H4 (cell line): ENCODE measurements at regions not wholly inside any gene's neighbourhood (a gene's known extent, or its start where the extent isn't known, plus 50 kb on each side); places are given as distances from the start of the nearest gene placed in this dataset.
A peak's percentile ranks its signal among the peaks of the same experiment; 100 is the strongest.
"Not testable (repeated sequence)": the region's sequence is repeated elsewhere in the genome, so short reads cannot be mapped to it uniquely, and the experiment has no call there.

Source experiments
- DNase-seq: peaks from one replicate; pipeline ENCODE4 v3.0.0-alpha.2; 2015; ENCODE audit warnings: low spot score

DNA sequence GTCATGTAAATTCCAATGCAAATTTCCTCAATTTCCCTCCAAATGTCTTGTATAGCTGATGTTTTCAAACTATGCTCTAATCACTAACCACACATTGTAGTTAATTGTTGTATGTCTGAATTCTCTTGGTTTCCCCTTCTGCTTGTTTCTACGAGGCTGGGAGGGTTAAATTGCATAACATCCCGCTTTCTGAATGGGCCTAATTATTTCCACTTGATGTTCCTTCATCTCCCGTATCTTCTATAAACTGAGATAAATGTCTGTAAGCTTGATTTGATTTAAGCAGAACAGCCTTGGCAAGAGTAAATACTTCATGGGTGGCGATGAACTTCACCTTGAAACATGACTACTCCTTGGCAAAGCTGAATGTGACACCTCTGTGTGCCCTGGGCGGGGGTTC lies 72.2 kb downstream of the SERINC2 start:
- no peak for DNase-seq

- DNase-seq, result no peak
Measured at GRCh38 chr1:31487143-31487542, 74.1 kb downstream of the SERINC2 start.

DNA sequence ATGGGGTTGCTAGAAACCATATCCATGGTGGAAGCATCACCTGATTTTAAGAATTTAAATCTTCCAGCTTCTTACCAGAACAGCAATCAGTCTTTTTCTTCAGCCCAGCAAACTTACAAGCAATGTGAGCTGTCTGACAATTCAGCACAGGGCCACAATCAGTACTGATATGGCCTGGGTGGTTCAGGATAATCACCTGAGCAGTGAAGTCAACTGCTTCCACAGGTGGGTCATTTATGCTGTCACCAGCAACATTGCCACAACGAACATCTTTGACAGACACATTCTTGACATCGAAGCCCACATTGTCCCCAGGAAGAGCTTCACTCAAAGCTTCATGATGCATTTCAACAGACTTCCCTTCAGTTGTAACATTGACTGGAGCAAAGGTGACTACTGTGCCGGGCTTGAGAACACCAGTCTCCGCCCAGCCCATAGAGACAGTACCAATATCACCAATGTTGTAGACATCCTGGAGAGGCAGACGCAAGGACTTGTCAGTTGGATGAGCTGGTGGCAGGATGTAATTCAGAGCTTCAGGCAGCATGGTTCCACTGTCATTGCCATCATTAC lies 74.8 kb downstream of the SERINC2 start:
- no peak for DNase-seq

DNA sequence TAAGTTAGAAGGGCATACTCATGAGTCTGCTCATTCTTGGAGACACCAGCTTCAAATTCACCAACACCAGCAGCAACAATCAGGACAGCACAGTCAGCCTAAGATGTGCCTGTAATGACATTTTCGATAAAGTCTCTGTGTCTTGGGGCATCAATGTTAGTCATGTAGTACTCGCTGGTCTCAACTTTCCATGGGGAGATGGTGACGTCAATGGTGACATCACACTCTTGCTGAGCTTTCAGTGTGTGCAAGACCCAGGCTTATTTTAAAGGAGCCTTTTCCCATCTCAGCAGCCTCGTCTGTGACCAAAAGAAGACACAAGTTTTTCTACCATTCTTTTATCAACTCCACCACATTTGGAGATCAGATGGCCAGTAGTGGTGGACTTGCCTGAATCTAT lies 75.5 kb downstream of the SERINC2 start:
- no peak for DNase-seq

DNA sequence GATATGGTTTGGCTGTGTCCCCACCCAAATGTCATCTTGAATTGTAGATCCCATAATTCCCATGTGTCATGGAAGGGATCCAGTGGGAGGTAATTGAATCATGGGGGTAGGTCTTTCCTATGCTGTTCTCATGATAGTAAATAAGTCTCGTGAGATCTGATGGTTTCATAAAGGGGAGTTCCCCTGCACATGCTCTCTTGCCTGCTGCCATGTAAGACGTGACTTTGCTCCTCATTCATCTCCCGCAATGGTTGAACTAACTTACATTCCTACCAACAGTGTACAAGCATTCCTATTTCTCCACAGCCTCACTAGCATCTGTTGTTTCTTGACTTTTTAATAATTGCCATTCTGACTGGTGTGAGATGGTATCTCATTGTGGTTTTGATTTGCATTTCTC lies 76.6 kb downstream of the SERINC2 start:
- DNase-seq, result not testable (repeated sequence)

- DNase-seq, result not testable (repeated sequence)
Measured at GRCh38 chr1:31490596-31490995, 77.6 kb downstream of the SERINC2 start.

GRCh38 chr1:31495351-31495750 lies 81.0 kb upstream of the TINAGL1 start:
- not testable (repeated sequence) for DNase-seq

- not testable (repeated sequence) for DNase-seq
Measured at GRCh38 chr1:31495770-31496169, 80.5 kb upstream of the TINAGL1 start.

GRCh38 chr1:31497601-31498000 lies 78.7 kb upstream of the TINAGL1 start:
- DNase-seq, result no peak

GRCh38 chr1:31498376-31499040 lies 77.8 kb upstream of the TINAGL1 start:
- DNase-seq, result no peak

- no peak for DNase-seq
Measured at GRCh38 chr1:31501505-31501904, 74.8 kb upstream of the TINAGL1 start.

DNA sequence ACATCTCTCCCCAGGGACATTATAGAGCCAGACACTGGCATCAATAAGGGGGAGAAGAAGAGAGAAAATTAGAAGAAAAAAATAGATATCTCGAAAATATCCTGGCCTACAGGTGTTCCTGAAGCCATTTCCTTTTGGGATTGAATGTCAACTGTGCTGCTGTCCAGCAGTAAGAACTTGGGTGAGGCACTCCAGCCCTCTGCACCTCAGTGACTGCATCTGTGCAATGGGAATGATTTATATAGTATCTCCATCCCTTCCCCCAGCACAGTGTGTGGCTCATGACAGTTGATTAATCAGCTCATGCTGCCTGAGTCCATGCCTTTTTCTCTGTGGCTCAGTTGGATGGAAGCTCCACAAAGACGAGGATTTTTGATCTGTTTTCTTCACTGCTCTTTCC lies 74.1 kb upstream of the TINAGL1 start:
- DNase-seq, result no peak

DNA sequence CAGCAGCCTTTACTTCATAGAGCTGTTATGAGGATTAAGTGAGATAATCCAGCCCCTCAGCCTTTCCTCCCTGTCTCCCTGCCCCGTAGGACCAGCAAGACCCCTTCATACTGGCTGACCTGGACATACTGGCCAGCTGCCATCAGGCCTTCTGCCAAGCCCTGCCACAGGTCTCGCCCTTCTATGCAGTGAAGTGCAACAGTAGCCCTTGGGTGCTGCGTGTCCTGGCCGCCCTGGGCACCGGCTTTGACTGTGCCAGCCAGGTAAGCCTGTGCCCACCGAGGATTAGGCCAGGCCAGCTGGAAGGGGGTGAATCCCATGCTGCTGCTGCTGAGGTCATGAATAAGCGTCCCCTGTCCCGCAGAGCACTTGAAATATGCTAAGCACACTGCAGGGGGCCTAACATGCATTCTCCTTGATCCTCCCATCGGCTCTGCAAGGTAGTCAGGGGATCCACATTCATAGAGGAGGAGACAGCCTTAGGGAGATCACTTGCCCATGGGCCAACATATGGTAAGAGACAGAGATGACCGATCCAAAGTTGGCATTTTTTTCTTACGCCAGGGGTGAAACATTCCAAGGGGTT lies 73.3 kb upstream of the TINAGL1 start:
- no peak for DNase-seq

DNA sequence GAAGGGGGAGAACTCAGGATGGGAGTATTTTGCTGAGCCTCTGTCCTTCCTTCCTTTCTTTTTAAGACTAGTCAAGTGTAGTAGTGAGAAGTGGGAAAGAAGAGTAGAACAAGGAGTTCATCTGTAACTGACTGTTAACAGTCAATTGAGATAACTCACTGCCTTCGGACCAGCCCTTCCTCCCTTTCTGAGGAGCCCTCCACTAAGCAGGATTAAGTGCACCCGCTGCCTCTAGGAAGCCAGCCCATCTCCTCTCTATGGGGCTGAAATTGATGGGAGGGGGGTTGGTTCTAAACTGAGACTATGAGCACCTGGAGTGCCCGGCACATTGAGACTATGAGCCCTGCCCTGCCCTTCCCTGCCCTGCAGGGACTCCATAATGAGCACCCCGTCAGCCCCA lies 72.7 kb upstream of the TINAGL1 start:
- no peak for DNase-seq

DNA sequence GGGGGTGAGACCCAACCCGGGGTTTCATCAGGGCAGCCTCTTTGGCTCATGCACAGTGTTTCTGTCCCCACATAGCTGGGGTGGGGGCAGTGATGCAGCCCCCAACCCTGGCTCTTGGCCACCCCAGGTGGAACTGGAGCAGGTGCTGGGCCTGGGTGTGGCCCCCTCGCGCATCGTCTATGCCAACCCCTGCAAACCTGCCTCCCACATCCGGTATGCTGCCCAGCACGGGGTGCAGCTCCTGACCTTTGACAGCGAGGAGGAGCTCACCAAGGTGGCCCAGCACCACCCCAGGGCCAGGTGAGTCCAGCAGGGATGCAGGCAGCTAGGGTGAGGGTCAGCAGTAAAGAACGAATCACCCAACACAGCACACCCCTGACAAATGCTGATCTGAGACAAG lies 72.3 kb upstream of the TINAGL1 start:
- no peak for DNase-seq

DNA sequence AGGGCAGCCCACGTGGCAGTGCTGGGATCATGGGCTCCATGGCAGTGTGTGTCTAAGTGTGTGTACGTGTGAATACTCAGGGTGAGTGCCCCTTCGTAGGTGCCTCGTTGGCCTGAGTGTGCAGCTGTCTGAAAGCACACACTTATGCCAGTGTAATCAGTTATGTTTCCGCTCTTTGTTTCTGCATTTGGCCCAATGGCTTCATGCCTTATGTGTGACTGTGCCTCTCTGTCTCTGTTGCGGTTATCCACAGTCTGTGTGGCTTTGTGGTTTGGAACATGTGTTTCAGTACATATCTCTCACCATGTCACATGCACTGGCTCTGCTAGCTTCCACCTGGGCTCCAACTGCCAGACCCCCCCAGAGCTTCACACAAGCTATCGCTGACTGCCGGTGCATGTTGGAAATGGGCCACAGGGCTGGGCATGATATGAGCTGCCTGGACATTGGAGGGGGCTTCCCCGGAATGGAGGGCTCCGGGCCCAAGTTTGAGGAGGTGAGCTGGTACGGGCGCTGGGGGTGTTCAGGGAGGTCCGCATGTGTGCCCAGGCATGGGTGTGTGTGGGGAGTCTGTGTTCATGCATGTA lies 70.3 kb upstream of the TINAGL1 start:
- DNase-seq, result peak; percentile 82

DNA sequence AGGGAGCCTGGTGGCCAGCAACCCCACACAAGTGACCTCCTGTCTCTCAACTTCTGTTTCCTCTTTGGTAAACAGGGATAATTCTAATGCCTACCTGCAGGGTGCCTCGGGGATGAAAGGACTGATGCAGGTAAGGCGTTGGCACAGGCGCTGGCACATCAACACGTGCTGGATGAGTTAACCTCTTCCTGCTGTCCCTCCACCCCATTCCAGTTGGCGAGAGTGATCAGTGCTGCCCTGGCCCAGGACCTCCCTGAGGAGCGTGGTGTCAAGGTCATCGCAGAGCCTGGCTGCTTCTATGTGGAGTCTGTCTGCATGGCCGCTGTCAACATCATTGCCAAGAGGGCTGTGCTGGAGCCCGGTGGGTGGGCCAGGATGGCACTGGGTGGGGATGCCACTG lies 69.1 kb upstream of the TINAGL1 start:
- no peak for DNase-seq

DNA sequence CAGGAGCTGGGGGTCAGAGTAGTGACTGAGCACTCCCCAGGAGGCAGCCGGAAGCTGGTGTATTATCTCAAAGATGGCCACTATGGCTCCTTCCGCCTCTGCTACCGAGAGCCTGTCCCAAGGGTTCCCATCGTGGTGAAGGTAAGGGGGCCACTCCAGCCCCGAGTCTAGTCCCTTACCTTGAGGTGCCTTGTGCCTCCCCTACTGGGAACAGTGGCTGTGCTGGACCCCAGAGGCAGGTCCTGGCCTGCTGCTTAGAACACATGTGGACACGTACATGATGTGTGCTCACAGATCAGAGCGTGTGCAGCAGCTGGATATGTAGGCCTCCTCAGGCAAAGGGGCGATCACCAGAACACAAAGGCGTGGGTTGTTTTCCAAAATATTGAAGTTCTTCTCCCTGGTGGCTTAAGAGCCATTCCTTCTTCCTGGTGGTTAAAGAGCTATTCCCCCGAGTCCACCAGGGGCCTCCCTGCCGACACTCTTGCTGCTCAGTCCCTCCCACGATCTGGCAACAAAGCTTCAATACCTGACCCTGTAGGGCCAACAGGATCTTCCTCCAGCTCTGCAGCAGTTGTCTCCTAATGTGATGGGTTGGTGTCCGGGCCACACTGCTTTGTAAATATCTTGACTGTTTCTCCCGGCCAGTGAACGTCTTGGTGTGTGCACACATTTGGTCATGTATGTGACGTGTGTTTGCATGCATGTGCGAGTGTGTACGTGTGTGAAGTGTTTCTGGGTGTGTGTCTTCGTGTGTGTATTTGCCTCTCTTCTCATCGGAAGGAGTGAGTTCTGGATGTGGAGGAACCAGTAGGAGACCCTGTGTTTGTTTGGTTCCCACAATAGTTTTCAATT lies 68.4 kb upstream of the TINAGL1 start:
- DNase-seq, result no peak

- no peak for DNase-seq
Measured at GRCh38 chr1:31509124-31510072, 66.9 kb upstream of the TINAGL1 start.

GRCh38 chr1:31510304-31510703 lies 66.0 kb upstream of the TINAGL1 start:
- DNase-seq, result no peak
